Osteoblast (primary cell): ENCODE measurements at regions not wholly inside any gene's neighbourhood (a gene's known extent, or its start where the extent isn't known, plus 50 kb on each side); places are given as distances from the start of the nearest gene placed in this dataset.

Experiments used
- DNase-seq: peaks from one replicate; pipeline ENCODE4 v3.0.0; 2011; ENCODE audit warnings: low spot score, mixed read lengths; ENCODE audit not compliant: insufficient read length; ENCODE audit errors: missing footprints
- H2AFZ ChIP-seq: 2 replicates; pipeline ENCODE4 v1.6.0; 2011; ENCODE audit warnings: mild to moderate bottlenecking, low read length
- H3K27ac ChIP-seq: 2 replicates; pipeline ENCODE4 v1.5.1; 2011; ENCODE audit warnings: mild to moderate bottlenecking, low read depth, low read length, moderate library complexity
- H3K27me3 ChIP-seq: 2 replicates; pipeline ENCODE4 v1.6.0; 2012; ENCODE audit warnings: mild to moderate bottlenecking, control low read depth, inconsistent platforms, low read length, moderate library complexity; ENCODE audit not compliant: insufficient read depth
- H3K36me3 ChIP-seq: 2 replicates; pipeline ENCODE4 v1.5.1; 2011; ENCODE audit warnings: mild to moderate bottlenecking, low read length, control low read depth, moderate library complexity; ENCODE audit not compliant: insufficient read depth
- H3K4me1 ChIP-seq: 2 replicates; pipeline ENCODE4 v1.5.1; 2011; ENCODE audit warnings: mild to moderate bottlenecking, low read length, control low read depth, moderate library complexity; ENCODE audit not compliant: insufficient read depth
- H3K4me2 ChIP-seq: 2 replicates; pipeline ENCODE4 v1.6.0; 2011; ENCODE audit warnings: mild to moderate bottlenecking, low read length; ENCODE audit not compliant: insufficient read depth
- H3K4me3 ChIP-seq: fragments of 200-600 bp; sonication (generic); 3 replicates; pipeline ENCODE4 v1.5.1; 2012; ENCODE audit warnings: mild to moderate bottlenecking, low read length, inconsistent platforms; ENCODE audit not compliant: insufficient read depth
- H3K79me2 ChIP-seq: 2 replicates; pipeline ENCODE4 v1.6.0; 2012; ENCODE audit warnings: mild to moderate bottlenecking, low read length, control low read depth, inconsistent platforms; ENCODE audit not compliant: insufficient read depth
- H3K9me3 ChIP-seq: 2 replicates; pipeline ENCODE4 v1.5.1; 2011; ENCODE audit warnings: low read depth, low read length, control low read depth
- H4K20me1 ChIP-seq: 2 replicates; pipeline ENCODE4 v1.6.0; 2012; ENCODE audit warnings: mild to moderate bottlenecking, low read length, control low read depth; ENCODE audit not compliant: insufficient read depth
- TF ChIP-seq, protein P1 (sequence below): IDR thresholded peaks from 2 replicates; pipeline ENCODE4 v1.5.1; 2011; ENCODE audit warnings: mild to moderate bottlenecking, low read depth, low read length, moderate library complexity; ENCODE audit errors: extremely low read depth

DNA sequence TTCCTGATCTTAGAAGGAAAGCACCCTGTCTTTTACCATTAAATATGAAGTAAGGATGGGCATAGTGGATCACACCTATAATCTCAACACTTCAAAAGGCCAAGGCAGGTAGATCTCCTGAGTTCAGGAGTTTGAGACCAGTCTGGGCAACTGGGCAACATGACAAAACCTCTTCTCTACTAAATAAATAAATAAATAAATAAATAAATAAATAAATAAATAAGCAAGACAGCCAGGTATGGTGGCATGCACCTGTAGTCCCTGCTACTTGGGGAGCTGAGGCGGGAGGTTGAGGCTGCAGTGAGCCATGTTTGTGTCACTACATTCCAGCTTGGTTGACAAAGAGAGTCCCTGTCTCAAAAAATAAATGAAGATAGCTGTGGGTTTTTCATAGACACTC is 313.1 kb downstream of the RPS24 start:
- H3K79me2 ChIP-seq, result no peaks in the 10 kb centered on the region

DNA sequence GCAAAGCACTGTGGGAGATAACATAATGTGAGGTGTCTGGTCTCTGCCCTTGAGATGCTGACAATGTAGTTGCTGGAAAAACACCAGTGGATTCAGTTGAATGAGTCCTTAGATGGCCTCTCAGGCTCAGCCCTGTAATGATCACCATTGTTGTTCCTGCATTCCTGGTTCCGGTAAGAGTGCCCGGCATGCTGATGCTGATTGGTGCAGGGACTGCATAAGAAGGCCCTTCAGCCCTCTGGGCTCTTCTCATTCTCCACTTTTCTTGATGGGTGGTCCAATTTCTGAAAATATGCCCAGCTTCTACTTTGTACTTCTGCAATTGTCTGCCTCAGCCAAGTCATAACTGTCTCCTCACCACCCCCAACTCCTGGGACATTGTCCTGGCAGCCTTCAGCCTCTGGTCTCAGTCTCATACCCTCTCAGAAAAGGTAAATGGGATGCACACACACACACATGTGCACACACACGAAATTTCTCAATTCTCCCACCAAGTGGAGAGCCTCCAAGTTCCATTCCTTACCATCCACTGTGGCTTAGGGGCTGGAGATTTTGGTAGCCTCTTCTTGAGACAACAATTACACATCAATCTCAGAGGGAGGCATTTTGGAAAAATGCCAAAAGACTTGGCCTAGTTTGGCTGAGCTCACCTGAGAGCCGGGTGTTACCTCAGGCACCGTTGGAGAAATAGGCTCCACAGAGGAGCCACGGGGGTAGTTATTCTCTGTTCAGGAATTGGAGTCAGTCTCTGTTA is 314.9 kb downstream of the RPS24 start:
- no peak overlapping the region for H3K4me3 ChIP-seq
- DNase-seq, result no peak
- no peak overlapping the region for H2AFZ ChIP-seq
- no peaks in the 10 kb centered on the region for H3K79me2 ChIP-seq
- no peak overlapping the region for H3K4me2 ChIP-seq
- no peaks in the 10 kb centered on the region for H3K36me3 ChIP-seq
- H3K27me3 ChIP-seq, result peaks cover 9% of the 10 kb centered on the region
- H3K27ac ChIP-seq, result no peak overlapping the region
- TF ChIP-seq, protein P1, sequence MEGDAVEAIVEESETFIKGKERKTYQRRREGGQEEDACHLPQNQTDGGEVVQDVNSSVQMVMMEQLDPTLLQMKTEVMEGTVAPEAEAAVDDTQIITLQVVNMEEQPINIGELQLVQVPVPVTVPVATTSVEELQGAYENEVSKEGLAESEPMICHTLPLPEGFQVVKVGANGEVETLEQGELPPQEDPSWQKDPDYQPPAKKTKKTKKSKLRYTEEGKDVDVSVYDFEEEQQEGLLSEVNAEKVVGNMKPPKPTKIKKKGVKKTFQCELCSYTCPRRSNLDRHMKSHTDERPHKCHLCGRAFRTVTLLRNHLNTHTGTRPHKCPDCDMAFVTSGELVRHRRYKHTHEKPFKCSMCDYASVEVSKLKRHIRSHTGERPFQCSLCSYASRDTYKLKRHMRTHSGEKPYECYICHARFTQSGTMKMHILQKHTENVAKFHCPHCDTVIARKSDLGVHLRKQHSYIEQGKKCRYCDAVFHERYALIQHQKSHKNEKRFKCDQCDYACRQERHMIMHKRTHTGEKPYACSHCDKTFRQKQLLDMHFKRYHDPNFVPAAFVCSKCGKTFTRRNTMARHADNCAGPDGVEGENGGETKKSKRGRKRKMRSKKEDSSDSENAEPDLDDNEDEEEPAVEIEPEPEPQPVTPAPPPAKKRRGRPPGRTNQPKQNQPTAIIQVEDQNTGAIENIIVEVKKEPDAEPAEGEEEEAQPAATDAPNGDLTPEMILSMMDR, result no peak
- H4K20me1 ChIP-seq, result no peaks in the 10 kb centered on the region
- H3K9me3 ChIP-seq, result no peaks in the 10 kb centered on the region
- no peaks in the 10 kb centered on the region for H3K4me1 ChIP-seq

More for the DNA sequence above, 313.1 kb downstream of the RPS24 start:
- H3K9me3 ChIP-seq, result no peaks in the 10 kb centered on the region
- H2AFZ ChIP-seq, result no peak overlapping the region
- no peak overlapping the region for H3K4me3 ChIP-seq
- H3K36me3 ChIP-seq, result no peaks in the 10 kb centered on the region
- H3K27ac ChIP-seq, result no peak overlapping the region
- no peak overlapping the region for H3K4me2 ChIP-seq
- H3K4me1 ChIP-seq, result no peaks in the 10 kb centered on the region
- DNase-seq, result no peak
- TF ChIP-seq, protein P1, result no peak
- H3K27me3 ChIP-seq, result peaks cover 10% of the 10 kb centered on the region
- H4K20me1 ChIP-seq, result no peaks in the 10 kb centered on the region

DNA sequence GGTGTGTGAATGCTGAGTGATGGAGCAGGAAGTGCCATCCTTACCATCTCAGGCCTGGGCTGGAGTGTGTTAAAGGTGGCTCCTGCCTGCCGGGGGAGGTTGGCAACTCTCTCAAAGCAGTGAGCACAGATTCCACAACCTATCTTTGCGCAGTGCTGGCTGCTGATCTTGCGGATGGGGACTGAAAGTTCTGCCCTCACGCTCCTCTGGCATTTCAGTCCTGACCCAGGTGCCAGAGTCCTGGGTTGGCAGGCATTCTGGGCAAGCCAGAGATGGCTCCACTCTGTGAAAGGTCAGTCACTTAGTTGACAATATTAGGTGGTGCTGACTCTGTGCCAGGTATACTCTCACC is 315.5 kb downstream of the RPS24 start:
- Histone ChIP-seq H3K4me3 (no peak overlapping the region), H3K27me3 (peaks cover 10% of the 10 kb centered on the region), H3K9me3 (no peaks in the 10 kb centered on the region), H3K79me2 (no peaks in the 10 kb centered on the region), H3K36me3 (no peaks in the 10 kb centered on the region), H2AFZ (no peak overlapping the region), H4K20me1 (no peaks in the 10 kb centered on the region), H3K4me2 (no peak overlapping the region), H3K4me1 (no peaks in the 10 kb centered on the region), H3K27ac (no peak overlapping the region)
- TF ChIP-seq, protein P1, result no peak
- no peak for DNase-seq

DNA sequence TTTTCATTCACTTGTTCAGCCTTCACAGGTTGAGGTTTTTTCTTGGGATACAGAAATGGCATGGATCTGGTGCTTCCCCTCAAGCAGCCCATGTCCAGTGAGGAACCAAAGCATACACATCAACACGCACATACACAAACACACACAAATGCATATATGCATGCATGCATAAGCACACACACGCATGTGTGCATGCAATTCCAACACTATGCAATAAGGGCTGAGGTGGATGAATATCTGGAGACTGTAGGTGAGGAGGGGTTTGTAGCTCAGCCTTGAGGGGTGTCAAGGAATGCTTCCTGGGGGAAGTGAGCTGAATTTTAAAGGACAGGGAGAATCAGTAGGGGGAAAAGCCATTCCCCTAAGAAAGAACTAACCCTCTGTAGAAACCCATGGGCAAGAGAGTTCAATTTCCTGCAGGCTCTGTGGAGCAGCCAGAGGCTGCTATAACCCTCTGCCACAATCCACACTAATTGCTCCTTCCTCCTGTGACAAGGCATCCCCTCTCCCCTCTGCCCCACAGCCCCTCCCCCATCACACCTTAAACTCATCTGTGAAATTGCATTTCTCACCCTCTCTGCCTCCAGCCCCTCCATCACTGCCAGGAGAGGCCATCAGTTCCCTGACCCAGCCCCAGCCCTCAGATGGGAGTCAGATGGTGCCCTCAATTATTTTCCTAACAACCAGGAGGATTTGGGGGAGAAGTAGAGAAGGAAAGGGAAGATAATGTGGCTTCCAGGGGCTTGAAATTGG is 316.4 kb downstream of the RPS24 start:
- Histone ChIP-seq H3K4me2 (no peak overlapping the region), H3K9me3 (no peaks in the 10 kb centered on the region), H3K27ac (no peak overlapping the region), H2AFZ (no peak overlapping the region), H4K20me1 (no peaks in the 10 kb centered on the region), H3K4me3 (no peak overlapping the region), H3K79me2 (no peaks in the 10 kb centered on the region), H3K4me1 (no peaks in the 10 kb centered on the region), H3K27me3 (peaks cover 10% of the 10 kb centered on the region), H3K36me3 (no peaks in the 10 kb centered on the region)
- DNase-seq, result no peak
- TF ChIP-seq, protein P1, result no peak
